Mammary epithelial cell (primary cell): ENCODE measurements at regions not wholly inside any gene's neighbourhood (a gene's known extent, or its start where the extent isn't known, plus 50 kb on each side); places are given as distances from the start of the nearest gene placed in this dataset.

ENCODE experiments used
- EZH2 ChIP-seq: IDR thresholded peaks from 2 replicates; pipeline ENCODE4 v1.6.1; 2012; ENCODE audit warnings: low read length, inconsistent platforms, borderline replicate concordance
- TF ChIP-seq, protein P1 (sequence below), 2 donors: IDR thresholded peaks in 1 of 2; conservative IDR thresholded peaks in 1 of 2; 2 replicates each; pipeline ENCODE4 v1.5.1; 2011 to 2012; ENCODE audit warnings: inconsistent platforms in 2 of 2, low read length in 2 of 2, mild to moderate bottlenecking in 2 of 2, control low read depth in 1 of 2, low read depth in 1 of 2; ENCODE audit not compliant: insufficient read depth in 1 of 2; ENCODE audit errors: extremely low read depth in 1 of 2

DNA sequence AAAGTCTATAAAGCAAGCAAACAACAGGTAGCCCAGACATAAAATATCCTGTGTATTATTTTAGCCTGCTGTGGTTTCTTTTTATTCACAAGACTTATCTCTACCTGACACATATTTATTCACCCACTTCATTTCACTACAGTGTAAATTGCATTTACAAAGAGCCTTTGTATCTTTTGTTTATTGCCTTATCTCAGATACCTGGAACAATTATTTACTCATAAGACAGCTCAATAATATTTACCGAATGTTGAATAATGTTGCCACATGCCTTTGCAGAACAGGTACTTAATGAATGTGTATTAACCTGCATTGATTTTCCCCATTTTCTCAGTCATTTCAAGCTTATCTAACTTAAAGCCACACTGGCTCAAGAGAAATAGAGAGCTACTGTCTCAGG lies 603.6 kb downstream of the FBXO15 start:
- TF ChIP-seq, protein P1, sequence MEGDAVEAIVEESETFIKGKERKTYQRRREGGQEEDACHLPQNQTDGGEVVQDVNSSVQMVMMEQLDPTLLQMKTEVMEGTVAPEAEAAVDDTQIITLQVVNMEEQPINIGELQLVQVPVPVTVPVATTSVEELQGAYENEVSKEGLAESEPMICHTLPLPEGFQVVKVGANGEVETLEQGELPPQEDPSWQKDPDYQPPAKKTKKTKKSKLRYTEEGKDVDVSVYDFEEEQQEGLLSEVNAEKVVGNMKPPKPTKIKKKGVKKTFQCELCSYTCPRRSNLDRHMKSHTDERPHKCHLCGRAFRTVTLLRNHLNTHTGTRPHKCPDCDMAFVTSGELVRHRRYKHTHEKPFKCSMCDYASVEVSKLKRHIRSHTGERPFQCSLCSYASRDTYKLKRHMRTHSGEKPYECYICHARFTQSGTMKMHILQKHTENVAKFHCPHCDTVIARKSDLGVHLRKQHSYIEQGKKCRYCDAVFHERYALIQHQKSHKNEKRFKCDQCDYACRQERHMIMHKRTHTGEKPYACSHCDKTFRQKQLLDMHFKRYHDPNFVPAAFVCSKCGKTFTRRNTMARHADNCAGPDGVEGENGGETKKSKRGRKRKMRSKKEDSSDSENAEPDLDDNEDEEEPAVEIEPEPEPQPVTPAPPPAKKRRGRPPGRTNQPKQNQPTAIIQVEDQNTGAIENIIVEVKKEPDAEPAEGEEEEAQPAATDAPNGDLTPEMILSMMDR (conservative IDR thresholded peaks at IDR 0.05 in 1 of 2, IDR thresholded peaks at IDR 0.05 in 1 of 2; ENCODE audit: extremely low read depth in 1 of 2, insufficient read depth in 1 of 2, low read depth in 1 of 2, low read length in 2 of 2) = no peak
- TF ChIP-seq EZH2 = no peak
